Loucy (cell line): ENCODE measurements at regions not wholly inside any gene's neighbourhood (a gene's known extent, or its start where the extent isn't known, plus 50 kb on each side); places are given as distances from the start of the nearest gene placed in this dataset.

Experiments used
- H2AFZ ChIP-seq: fragments of 200-600 bp; sonication (generic); 2 replicates; pipeline ENCODE4 v1.6.0; 2016; ENCODE audit warnings: antibody characterized with exemption, mild to moderate bottlenecking, low read length, moderate library complexity
- H3F3A ChIP-seq: fragments of 200-600 bp; 2 replicates; pipeline ENCODE4 v1.6.0; 2016; ENCODE audit warnings: antibody characterized with exemption, low read depth, mild to moderate bottlenecking
- H3K27me3 ChIP-seq: fragments of 200-600 bp; sonication (generic); 2 replicates; pipeline ENCODE4 v1.6.1; 2014; ENCODE audit warnings: low read length, mild to moderate bottlenecking; ENCODE audit not compliant: insufficient read depth, poor library complexity, severe bottlenecking
- H3K36me3 ChIP-seq: fragments of 200-600 bp; sonication (generic); 2 replicates; pipeline ENCODE4 v1.6.1; 2016; ENCODE audit warnings: low read length; ENCODE audit not compliant: insufficient read depth
- H3K4me1 ChIP-seq: fragments of 200-600 bp; sonication (generic); 2 replicates; pipeline ENCODE4 v1.5.1; 2014; ENCODE audit warnings: low read length, mild to moderate bottlenecking; ENCODE audit not compliant: insufficient read depth, poor library complexity, severe bottlenecking
- H3K4me2 ChIP-seq: fragments of 200-600 bp; sonication (generic); 2 replicates; pipeline ENCODE4 v1.6.0; 2014; ENCODE audit warnings: antibody characterized with exemption, low read length, low read depth, mild to moderate bottlenecking; ENCODE audit not compliant: poor library complexity, severe bottlenecking
- H3K4me3 ChIP-seq: fragments of 200-600 bp; sonication (generic); 2 replicates; pipeline ENCODE4 v1.5.1; 2014; ENCODE audit warnings: low read length, mild to moderate bottlenecking, mixed read lengths; ENCODE audit not compliant: poor library complexity, severe bottlenecking
- H3K79me2 ChIP-seq: fragments of 200-600 bp; sonication (generic); 2 replicates; pipeline ENCODE4 v1.6.1; 2014; ENCODE audit warnings: low read length; ENCODE audit not compliant: insufficient read depth
- H3K9ac ChIP-seq: fragments of 200-600 bp; sonication (generic); 2 replicates; pipeline ENCODE4 v1.6.0; 2014; ENCODE audit warnings: mild to moderate bottlenecking, low read depth, low read length, moderate library complexity; ENCODE audit not compliant: poor library complexity, severe bottlenecking
- H3K9me2 ChIP-seq: fragments of 200-600 bp; sonication (generic); replicated peaks from 2 replicates; pipeline ENCODE4 v1.6.1; 2016; ENCODE audit warnings: low read depth, low read length, mixed read lengths
- H3K9me3 ChIP-seq: fragments of 200-600 bp; sonication (generic); 2 replicates; pipeline ENCODE4 v1.6.1; 2014; ENCODE audit warnings: mild to moderate bottlenecking, antibody characterized with exemption, low read length, low read depth; ENCODE audit not compliant: insufficient read depth
- H4K20me1 ChIP-seq: fragments of 200-600 bp; sonication (generic); 2 replicates; pipeline ENCODE4 v1.6.0; 2014; ENCODE audit warnings: antibody characterized with exemption, low read length, mild to moderate bottlenecking; ENCODE audit not compliant: insufficient read depth, poor library complexity, severe bottlenecking
- EZH2phosphoT487 ChIP-seq: fragments of 200-600 bp; IDR thresholded peaks from 2 replicates; pipeline ENCODE4 v1.6.1; 2018; ENCODE audit warnings: antibody characterized with exemption, mild to moderate bottlenecking, moderate library complexity, borderline replicate concordance
- TF ChIP-seq, protein P1 (sequence below): fragments of 200-600 bp; sonication (generic); conservative IDR thresholded peaks from 2 replicates; pipeline ENCODE4 v1.5.1; 2014; ENCODE audit warnings: mild to moderate bottlenecking, antibody characterized with exemption, low read length

DNA sequence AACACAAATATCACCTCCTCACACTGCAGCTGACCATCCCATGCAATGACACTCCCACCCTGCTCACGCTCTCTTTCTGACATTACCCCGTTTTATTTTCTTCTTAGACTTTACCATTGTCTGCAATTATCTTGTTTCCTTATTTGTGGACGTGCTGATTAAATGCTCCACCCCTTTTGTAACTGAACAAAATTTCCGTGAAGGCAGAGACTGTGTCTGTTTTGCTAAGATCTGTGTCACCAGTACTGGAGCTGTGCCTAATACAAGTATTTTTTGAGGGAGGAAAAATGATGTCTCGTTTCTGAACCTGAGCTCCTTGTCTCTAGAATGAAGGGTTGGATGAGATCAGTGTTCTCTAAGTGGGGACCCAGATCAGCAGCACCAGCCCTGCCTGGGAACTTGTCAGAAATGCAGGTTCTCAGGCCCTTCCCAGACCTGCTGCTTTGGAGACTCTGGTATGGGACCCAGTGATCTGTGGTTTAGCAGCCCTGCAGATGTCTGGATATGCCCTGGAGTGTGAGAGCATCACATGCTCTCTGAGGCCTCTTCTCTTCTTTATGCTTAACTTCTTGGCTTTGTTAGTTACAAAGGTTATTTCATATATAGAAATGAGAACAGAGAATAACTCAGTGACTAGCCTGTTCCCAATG is 181.7 kb upstream of the GAS1 start:
- Histone ChIP-seq H4K20me1 (no peaks in the 10 kb centered on the region), H3K27me3 (no peaks in the 10 kb centered on the region), H3K9me2 (no peaks in the 10 kb centered on the region), H3K4me2 (no peak overlapping the region), H3K9ac (no peak overlapping the region), H3K4me3 (no peak overlapping the region), H3F3A (no peaks in the 10 kb centered on the region), H3K9me3 (no peaks in the 10 kb centered on the region; the same call in 1 of the 2 replicates), H3K36me3 (no peaks in the 10 kb centered on the region), H3K79me2 (no peaks in the 10 kb centered on the region), H3K4me1 (no peaks in the 10 kb centered on the region), H2AFZ (no peak overlapping the region)
- no peak for TF ChIP-seq EZH2phosphoT487
- TF ChIP-seq, protein P1, sequence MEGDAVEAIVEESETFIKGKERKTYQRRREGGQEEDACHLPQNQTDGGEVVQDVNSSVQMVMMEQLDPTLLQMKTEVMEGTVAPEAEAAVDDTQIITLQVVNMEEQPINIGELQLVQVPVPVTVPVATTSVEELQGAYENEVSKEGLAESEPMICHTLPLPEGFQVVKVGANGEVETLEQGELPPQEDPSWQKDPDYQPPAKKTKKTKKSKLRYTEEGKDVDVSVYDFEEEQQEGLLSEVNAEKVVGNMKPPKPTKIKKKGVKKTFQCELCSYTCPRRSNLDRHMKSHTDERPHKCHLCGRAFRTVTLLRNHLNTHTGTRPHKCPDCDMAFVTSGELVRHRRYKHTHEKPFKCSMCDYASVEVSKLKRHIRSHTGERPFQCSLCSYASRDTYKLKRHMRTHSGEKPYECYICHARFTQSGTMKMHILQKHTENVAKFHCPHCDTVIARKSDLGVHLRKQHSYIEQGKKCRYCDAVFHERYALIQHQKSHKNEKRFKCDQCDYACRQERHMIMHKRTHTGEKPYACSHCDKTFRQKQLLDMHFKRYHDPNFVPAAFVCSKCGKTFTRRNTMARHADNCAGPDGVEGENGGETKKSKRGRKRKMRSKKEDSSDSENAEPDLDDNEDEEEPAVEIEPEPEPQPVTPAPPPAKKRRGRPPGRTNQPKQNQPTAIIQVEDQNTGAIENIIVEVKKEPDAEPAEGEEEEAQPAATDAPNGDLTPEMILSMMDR, result no peak

DNA sequence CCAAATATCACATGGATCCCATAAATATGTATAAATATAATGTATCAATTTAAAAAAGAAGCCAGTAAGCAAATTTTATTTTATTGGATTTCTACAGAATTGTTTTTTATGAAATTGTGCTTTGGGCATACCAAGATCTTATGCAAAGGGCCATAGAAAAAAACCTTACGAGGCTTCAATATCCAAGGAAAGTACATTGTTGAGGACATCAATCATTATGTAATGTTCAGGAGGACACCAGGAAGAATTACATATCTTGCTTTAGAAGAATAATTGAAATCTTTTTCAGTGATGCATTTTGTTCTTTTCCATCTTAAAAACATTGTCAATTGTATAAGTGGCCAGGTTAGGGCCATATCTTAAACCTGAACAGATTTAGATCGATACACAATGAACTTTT is 187.8 kb upstream of the GAS1 start:
- H3K79me2 ChIP-seq, result no peaks in the 10 kb centered on the region
- TF ChIP-seq, protein P1, result no peak
- TF ChIP-seq EZH2phosphoT487, result no peak
- H2AFZ ChIP-seq, result no peak overlapping the region
- no peaks in the 10 kb centered on the region; the same call in 1 of the 2 replicates for H3K9me3 ChIP-seq
- no peaks in the 10 kb centered on the region for H3K36me3 ChIP-seq
- no peak overlapping the region for H3K4me3 ChIP-seq
- H4K20me1 ChIP-seq, result no peaks in the 10 kb centered on the region
- no peak overlapping the region for H3K4me2 ChIP-seq
- H3K9ac ChIP-seq, result no peak overlapping the region
- H3K9me2 ChIP-seq, result no peaks in the 10 kb centered on the region
- H3K4me1 ChIP-seq, result no peaks in the 10 kb centered on the region
- H3K27me3 ChIP-seq, result no peaks in the 10 kb centered on the region
- no peaks in the 10 kb centered on the region for H3F3A ChIP-seq

DNA sequence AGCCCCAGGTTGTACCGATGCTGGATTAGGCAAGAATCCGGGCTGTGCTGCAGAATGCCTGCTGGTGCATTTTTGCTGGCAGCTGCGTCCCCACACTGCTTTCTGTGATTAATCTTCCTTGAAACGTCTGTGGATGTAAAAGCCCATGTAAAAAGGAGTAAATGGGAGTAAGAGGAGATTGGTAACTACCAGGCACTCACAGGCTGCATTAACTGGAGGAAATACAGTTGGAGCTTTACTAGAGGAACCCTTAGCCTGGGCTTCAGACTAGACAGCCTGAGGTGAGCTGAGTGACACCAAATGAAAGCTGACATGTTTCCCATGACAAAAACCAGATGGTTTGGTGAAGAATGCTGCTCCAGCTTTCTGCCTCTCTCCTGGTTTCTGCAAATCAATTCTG is 190.4 kb upstream of the GAS1 start:
- Histone ChIP-seq H3K4me3 (no peak overlapping the region), H4K20me1 (no peaks in the 10 kb centered on the region), H3K9me3 (no peaks in the 10 kb centered on the region; the same call in 1 of the 2 replicates), H3K79me2 (no peaks in the 10 kb centered on the region), H3K9ac (no peak overlapping the region), H3K27me3 (no peaks in the 10 kb centered on the region), H3K9me2 (no peaks in the 10 kb centered on the region), H2AFZ (no peak overlapping the region), H3K4me2 (no peak overlapping the region), H3K4me1 (no peaks in the 10 kb centered on the region), H3F3A (no peaks in the 10 kb centered on the region), H3K36me3 (no peaks in the 10 kb centered on the region)
- TF ChIP-seq, protein P1, result no peak
- TF ChIP-seq EZH2phosphoT487, result no peak
